ENCODE measurements at regions not wholly inside any gene's neighbourhood (a gene's known extent, or its start where the extent isn't known, plus 50 kb on each side); places are given as distances from the start of the nearest gene placed in this dataset.

DNA sequence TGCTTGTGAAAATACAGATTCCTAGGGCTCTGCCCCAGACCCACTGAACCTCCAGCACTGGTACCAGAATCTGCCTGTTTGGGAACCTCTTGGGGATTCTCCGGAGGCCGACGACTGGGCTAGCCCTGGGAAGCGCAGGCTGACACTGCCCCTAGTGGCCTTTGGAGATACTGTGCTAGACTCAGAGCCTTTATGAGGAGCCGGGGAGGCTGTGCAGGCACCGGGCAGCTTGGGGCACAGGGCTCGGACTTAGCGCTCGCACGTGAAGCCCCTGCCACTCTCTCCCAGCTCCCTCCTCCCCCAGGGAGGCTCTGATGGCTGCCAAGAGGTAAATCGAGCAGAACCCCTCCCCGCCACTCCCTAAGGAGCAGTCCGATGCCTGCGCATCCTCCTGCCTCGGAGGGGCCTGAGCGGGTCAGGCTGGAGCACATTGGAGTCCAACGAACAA, 144.6 kb upstream of the TNR start:
- peak; percentile 83 for DNase-seq (ENCODE audit: low spot score)
- in situ Hi-C loops (cut with MboI; ENCODE audit: low sequenced_read_pairs, unreplicated experiment), result no loop called here
- TF ChIP-seq, protein P1, sequence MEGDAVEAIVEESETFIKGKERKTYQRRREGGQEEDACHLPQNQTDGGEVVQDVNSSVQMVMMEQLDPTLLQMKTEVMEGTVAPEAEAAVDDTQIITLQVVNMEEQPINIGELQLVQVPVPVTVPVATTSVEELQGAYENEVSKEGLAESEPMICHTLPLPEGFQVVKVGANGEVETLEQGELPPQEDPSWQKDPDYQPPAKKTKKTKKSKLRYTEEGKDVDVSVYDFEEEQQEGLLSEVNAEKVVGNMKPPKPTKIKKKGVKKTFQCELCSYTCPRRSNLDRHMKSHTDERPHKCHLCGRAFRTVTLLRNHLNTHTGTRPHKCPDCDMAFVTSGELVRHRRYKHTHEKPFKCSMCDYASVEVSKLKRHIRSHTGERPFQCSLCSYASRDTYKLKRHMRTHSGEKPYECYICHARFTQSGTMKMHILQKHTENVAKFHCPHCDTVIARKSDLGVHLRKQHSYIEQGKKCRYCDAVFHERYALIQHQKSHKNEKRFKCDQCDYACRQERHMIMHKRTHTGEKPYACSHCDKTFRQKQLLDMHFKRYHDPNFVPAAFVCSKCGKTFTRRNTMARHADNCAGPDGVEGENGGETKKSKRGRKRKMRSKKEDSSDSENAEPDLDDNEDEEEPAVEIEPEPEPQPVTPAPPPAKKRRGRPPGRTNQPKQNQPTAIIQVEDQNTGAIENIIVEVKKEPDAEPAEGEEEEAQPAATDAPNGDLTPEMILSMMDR (IDR thresholded peaks at IDR 0.05; ENCODE audit: borderline replicate concordance, control extremely low read depth, extremely low read depth, insufficient read depth, missing control alignments), result peak; percentile 75

DNA sequence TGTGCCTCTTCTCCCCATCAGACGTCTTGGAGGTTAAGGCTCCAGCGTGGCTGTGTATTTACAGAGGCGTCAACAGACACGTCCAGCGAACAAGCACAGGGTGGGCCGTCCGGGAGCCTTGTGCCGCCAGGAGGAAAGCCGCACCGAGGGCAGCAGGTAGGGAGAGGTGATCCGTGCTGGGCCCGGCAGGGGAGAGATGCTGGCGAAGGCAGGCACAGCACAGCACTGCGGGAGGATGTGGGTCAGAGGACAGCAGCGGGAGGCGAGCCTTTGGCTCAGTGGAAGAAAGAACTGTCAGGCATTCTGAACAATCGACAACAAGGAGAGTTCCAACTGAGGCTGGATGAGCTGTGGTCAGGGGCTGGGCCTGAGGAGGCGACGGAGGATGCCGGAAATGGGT, 144.1 kb upstream of the TNR start:
- TF ChIP-seq, protein P1 (IDR thresholded peaks at IDR 0.05; ENCODE audit: borderline replicate concordance, control extremely low read depth, extremely low read depth, insufficient read depth, missing control alignments), result no peak
- DNase-seq (ENCODE audit: low spot score), result no peak
- in situ Hi-C loops (cut with MboI; ENCODE audit: low sequenced_read_pairs, unreplicated experiment), result no loop called here

DNA sequence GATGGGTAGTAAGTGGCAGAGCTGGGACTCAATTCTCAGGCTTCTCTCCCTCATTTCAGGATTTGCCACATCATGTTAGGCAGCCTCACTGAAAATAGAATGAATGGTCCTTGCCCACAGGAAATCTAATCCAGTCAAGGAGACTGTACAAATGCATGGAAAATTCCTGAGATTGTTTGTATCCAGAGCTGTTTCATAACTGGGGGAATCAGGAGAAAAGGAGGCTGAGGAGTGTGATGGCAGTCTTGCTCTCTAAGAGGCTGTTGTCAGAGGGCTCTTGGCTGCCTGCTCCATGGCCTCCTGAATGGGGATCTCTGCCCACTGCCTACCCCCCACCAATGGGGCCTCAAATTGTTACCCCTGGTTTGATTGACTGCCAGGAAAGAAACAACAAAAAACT, 141.9 kb upstream of the TNR start:
- in situ Hi-C loops (cut with MboI; ENCODE audit: low sequenced_read_pairs, unreplicated experiment), result no loop called here
- DNase-seq (ENCODE audit: low spot score), result no peak
- TF ChIP-seq, protein P1 (IDR thresholded peaks at IDR 0.05; ENCODE audit: borderline replicate concordance, control extremely low read depth, extremely low read depth, insufficient read depth, missing control alignments), result no peak

DNA sequence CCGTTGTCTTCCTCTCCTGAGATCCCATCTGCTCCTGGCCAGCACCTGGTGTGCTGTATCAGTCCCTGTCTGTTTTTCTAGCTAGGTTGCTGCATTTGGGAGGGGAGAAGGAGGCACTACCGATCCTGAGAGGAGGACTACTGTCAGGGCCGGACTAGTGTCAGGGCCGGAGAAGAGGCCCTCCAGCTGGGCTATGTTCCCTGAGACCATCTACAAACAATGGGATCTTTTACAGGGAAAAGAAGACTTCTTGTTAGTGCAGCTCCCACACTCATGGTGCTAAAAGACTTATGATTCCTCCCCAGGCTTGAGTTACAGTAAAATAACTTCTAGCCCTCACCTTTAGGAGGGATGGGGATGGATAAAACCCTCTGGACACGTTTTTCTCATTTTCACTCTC, 141.0 kb upstream of the TNR start:
- no peak for DNase-seq (ENCODE audit: low spot score)
- TF ChIP-seq, protein P1 (IDR thresholded peaks at IDR 0.05; ENCODE audit: borderline replicate concordance, control extremely low read depth, extremely low read depth, insufficient read depth, missing control alignments), result no peak
- in situ Hi-C loops (cut with MboI; ENCODE audit: low sequenced_read_pairs, unreplicated experiment), result no loop called here

DNA sequence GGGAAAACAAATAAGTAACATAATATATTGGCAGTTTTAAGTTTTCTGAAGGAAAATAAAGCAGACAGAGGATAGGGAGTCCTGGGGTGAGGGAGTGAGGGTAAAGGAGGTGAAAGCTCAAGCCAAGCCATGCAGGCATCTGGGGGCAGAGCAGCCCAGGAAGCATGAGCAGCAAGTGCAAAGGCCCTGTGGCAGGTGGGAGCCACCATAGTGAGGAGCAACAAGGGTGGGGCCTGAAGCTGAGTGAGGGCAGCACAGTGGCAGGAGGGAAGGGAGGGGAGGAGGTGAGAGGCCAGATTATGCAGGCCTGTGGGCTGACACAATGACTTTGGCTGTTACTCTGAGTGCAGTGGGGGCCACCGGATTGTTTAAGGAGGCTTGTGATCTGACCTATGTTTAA, 138.8 kb upstream of the TNR start:
- in situ Hi-C loops (cut with MboI; ENCODE audit: low sequenced_read_pairs, unreplicated experiment), result no loop called here
- no peak for DNase-seq (ENCODE audit: low spot score)
- TF ChIP-seq, protein P1 (IDR thresholded peaks at IDR 0.05; ENCODE audit: borderline replicate concordance, control extremely low read depth, extremely low read depth, insufficient read depth, missing control alignments), result no peak

DNA sequence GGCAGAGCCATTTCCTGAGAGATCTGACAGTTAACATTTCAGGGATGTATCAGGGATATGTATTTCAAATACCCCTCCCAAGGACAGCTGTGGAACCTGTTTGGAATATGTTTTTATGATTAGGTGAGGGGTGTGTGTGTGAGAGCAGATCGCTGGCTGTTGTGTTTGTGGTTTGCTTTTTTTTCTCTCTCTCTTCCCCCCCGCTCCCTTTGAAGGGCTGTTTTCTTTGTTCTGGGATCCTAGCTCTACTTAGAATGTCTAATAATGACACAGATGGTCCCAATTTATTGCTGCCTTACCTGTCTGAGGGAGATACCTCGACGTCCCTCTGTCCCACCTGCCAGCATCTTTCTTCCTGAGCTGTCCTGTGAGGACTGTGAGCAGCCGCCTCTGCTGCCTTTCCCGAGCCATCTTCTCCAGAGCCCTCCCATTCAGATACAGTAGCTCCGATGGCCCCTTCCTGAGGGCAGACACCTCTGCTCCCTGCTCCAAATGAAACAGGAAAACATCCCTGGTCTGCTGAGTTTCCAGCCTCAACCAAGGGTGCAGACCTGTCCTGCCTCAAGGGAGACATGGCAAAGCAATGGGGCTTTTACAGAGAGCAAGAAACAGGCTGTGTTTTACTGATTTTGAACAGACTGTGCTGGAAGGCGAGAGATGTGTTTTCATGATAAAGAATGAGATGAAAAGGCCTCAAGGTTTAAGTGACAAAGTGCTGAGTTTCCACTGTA, 138.0 kb upstream of the TNR start:
- no peak for DNase-seq (ENCODE audit: low spot score)
- in situ Hi-C loops (cut with MboI; ENCODE audit: low sequenced_read_pairs, unreplicated experiment), result no loop called here
- TF ChIP-seq, protein P1 (IDR thresholded peaks at IDR 0.05; ENCODE audit: borderline replicate concordance, control extremely low read depth, extremely low read depth, insufficient read depth, missing control alignments), result no peak
